HCT116 (cell line): ENCODE measurements at regions not wholly inside any gene's neighbourhood (a gene's known extent, or its start where the extent isn't known, plus 50 kb on each side); places are given as distances from the start of the nearest gene placed in this dataset.

Experiments
- ATAC-seq: fragments of 200-7000 bp; cut with Tn5 transposase; 2 replicates; pipeline ENCODE4 v1.9.1; 2020; ENCODE audit warnings: mild to moderate bottlenecking, moderate library complexity
- BruUV-seq: library from RNA; stranded (reverse); fragments of 400-500 nt; replicated peaks from 2 replicates; lab custom pipeline; 2021; lab: Mats Ljungman, UMichigan
- CTCF ChIA-PET: fragments of 300-600 bp; sonication (Branson Sonifier 250); formaldehyde crosslinking; loops from one replicate; lab custom pipeline; 2021; ENCODE audit warnings: antibody characterized with exemption; lab: Charles Lee
- POLR2A ChIA-PET: fragments of 300-600, 350-600 bp; sonication (Branson Sonifier 250); formaldehyde crosslinking; loops from one replicate; lab custom pipeline; 2021; ENCODE audit warnings: antibody characterized with exemption; lab: Charles Lee
- RAD21 ChIA-PET, 2 experiments: fragments of 300-600 bp; sonication (Branson Sonifier 250); formaldehyde crosslinking; loops; one replicate each; lab custom pipeline; 2023; ENCODE audit warnings: low total read pairs in 2 of 2; ENCODE audit not compliant: uncharacterized antibody in 2 of 2, unreplicated experiment in 2 of 2, low non-redundant PET in 1 of 2; lab: Charles Lee
- DNase-seq: peaks from one replicate; pipeline ENCODE4 v3.0.0-alpha.2; 2010; ENCODE audit warnings: low read depth, low spot score
- H2AFZ ChIP-seq: fragments of 200-600 bp; shearing (Covaris generic), sonication (generic); 2 replicates; pipeline ENCODE4 v1.6.1; 2017; ENCODE audit warnings: low read depth, mixed run types, mixed read lengths, antibody characterized with exemption, low read length; ENCODE audit not compliant: poor library complexity, severe bottlenecking
- H3K27ac ChIP-seq: 2 replicates; pipeline ENCODE4 v1.5.1; 2012; ENCODE audit warnings: low read depth, low read length
- H3K27me3 ChIP-seq: fragments of 200-600 bp; sonication (generic); 2 replicates; pipeline ENCODE4 v1.6.1; 2016; ENCODE audit warnings: mixed run types, low read length, mixed read lengths; ENCODE audit not compliant: insufficient read depth
- H3K36me3 ChIP-seq, 2 experiments: fragments of 200-500 bp in 1 of 2; fragments of 200-600 bp in 1 of 2; sonication (Bioruptor generic) in 1 of 2; sonication (generic) in 1 of 2; 2 replicates each; pipeline versions ENCODE4 v1.5.1 to v1.6.1; 2014 to 2016; ENCODE audit warnings: low read length in 2 of 2, inconsistent platforms in 1 of 2, mixed read lengths in 1 of 2, mixed run types in 1 of 2; ENCODE audit not compliant: insufficient read depth in 2 of 2, control insufficient read depth in 1 of 2
- H3K4me1 ChIP-seq, 2 experiments: fragments of 200-600 bp in 1 of 2; sonication (generic) in 1 of 2; 2 replicates each; pipeline versions ENCODE4 v1.5.1 to v1.6.1; 2012 to 2017; ENCODE audit warnings: low read length in 2 of 2, inconsistent platforms in 1 of 2, mild to moderate bottlenecking in 1 of 2, mixed read lengths in 1 of 2, mixed run types in 1 of 2, moderate library complexity in 1 of 2; ENCODE audit not compliant: insufficient read depth in 2 of 2, control insufficient read depth in 1 of 2
- H3K4me2 ChIP-seq: fragments of 200-600 bp; sonication (generic); 2 replicates; pipeline ENCODE4 v1.6.1; 2017; ENCODE audit warnings: mixed run types, low read length, mixed read lengths
- H3K4me3 ChIP-seq, 2 experiments: fragments of 200-600 bp in 1 of 2; sonication (generic) in 1 of 2; replicated peaks in 1 of 2; 2 replicates each; pipeline ENCODE4 v1.5.1; 2011 to 2016; ENCODE audit warnings: low read length in 2 of 2, control low read depth in 1 of 2, low read depth in 1 of 2, mild to moderate bottlenecking in 1 of 2, mixed read lengths in 1 of 2, mixed run types in 1 of 2
- H3K79me2 ChIP-seq: fragments of 200-600 bp; sonication (generic); 2 replicates; pipeline ENCODE4 v1.6.1; 2017; ENCODE audit warnings: mild to moderate bottlenecking, mixed run types, low read length, moderate library complexity, mixed read lengths; ENCODE audit not compliant: insufficient read depth
- H3K9ac ChIP-seq: fragments of 200-600 bp; sonication (generic); 2 replicates; pipeline ENCODE4 v1.6.1; 2016; ENCODE audit warnings: low read length, mixed read lengths
- H3K9me2 ChIP-seq: fragments of 200-600 bp; sonication (generic), shearing (Covaris generic); 2 replicates; pipeline ENCODE4 v1.6.1; 2017; ENCODE audit warnings: mixed run types, mild to moderate bottlenecking, moderate library complexity; ENCODE audit not compliant: insufficient read depth
- H3K9me3 ChIP-seq, 2 experiments: fragments of 200-500 bp in 1 of 2; fragments of 200-600 bp in 1 of 2; sonication (Bioruptor generic) in 1 of 2; sonication (generic) in 1 of 2; 2 replicates each; pipeline ENCODE4 v1.6.1; 2014 to 2017; ENCODE audit warnings: low read length in 2 of 2, mixed read lengths in 2 of 2, inconsistent platforms in 1 of 2, low read depth in 1 of 2, mild to moderate bottlenecking in 1 of 2, mixed run types in 1 of 2, moderate library complexity in 1 of 2; ENCODE audit not compliant: control insufficient read depth in 1 of 2, insufficient read depth in 1 of 2
- H4K20me1 ChIP-seq: fragments of 200-600 bp; sonication (generic), shearing (Covaris generic); 2 replicates; pipeline ENCODE4 v1.6.1; 2017; ENCODE audit warnings: mixed run types, mild to moderate bottlenecking, moderate library complexity; ENCODE audit not compliant: insufficient read depth
- CTCF ChIP-seq, 3 experiments: fragments of 200-600 bp in 1 of 3; sonication (generic) in 1 of 3; IDR thresholded peaks in 2 of 3; conservative IDR thresholded peaks in 1 of 3; 2 replicates each; pipeline ENCODE4 v1.5.1; 2012 to 2017; ENCODE audit warnings: low read depth in 2 of 3, low read length in 2 of 3, antibody characterized with exemption in 1 of 3, borderline replicate concordance in 1 of 3, control low read depth in 1 of 3, mild to moderate bottlenecking in 1 of 3, mixed read lengths in 1 of 3, mixed run types in 1 of 3, moderate library complexity in 1 of 3; ENCODE audit not compliant: insufficient read depth in 1 of 3
- EZH2 ChIP-seq: fragments of 200-600 bp; sonication (generic); IDR thresholded peaks from 2 replicates; pipeline ENCODE4 v1.6.1; 2017; ENCODE audit warnings: antibody characterized with exemption, mixed run types
- FOSL1 ChIP-seq: IDR thresholded peaks from 2 replicates; pipeline ENCODE4 v1.6.1; 2012; ENCODE audit warnings: low read depth
- SP1 ChIP-seq: IDR thresholded peaks from 2 replicates; pipeline ENCODE4 v1.6.1; 2012; ENCODE audit warnings: low read depth
- SRF ChIP-seq: IDR thresholded peaks from 2 replicates; pipeline ENCODE4 v1.6.1; 2012; ENCODE audit warnings: low read depth
- TCF7L2 ChIP-seq: IDR thresholded peaks from 2 replicates; pipeline ENCODE4 v1.7.0; 2011; ENCODE audit warnings: borderline replicate concordance, inconsistent platforms; ENCODE audit not compliant: insufficient read depth, insufficient read length; ENCODE audit errors: extremely low read depth
- intact Hi-C: fragments of 100-400 bp; cut with micrococcal nuclease; formaldehyde crosslinking; loops from 2 replicates; pipeline ENCODE4 v1.10.0; 2022
- TF ChIP-seq, protein P1 (sequence below): IDR thresholded peaks from 2 replicates; pipeline ENCODE4 v1.6.1; 2012; ENCODE audit warnings: low read depth

DNA sequence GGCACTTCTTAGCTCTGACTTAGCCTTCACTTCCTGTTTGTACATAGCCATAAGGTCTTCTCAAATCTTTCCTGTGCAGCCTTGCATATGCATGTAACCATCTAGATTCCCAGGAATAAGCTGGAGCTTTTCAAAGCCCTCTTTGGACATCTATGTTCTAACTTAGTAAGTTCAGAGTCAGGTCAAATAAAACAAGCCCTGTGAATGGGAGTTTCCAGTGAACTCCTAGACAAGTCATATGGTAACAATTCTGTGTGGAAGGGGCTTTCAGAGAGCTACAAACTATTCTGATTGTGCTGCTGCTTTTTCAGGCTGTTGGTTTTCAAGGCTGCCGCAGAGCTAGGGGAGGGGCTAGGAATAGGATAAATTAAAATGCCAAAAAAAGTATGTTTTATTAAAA is 208.4 kb upstream of the AKR1E2 start:
- BruUV-seq = no TSS peak
- H3K9me2 ChIP-seq = no peaks in the 10 kb centered on the region
- intact Hi-C loops = no loop called here
- no peak for TF ChIP-seq FOSL1
- TF ChIP-seq SP1 = no peak
- no peak for TF ChIP-seq TCF7L2
- TF ChIP-seq CTCF (IDR thresholded peaks at IDR 0.05 in 2 of 3, conservative IDR thresholded peaks at IDR 0.05 in 1 of 3; ENCODE audit: borderline replicate concordance in 1 of 3, insufficient read depth in 1 of 3, low read depth in 2 of 3, low read length in 2 of 3) = no peak
- TF ChIP-seq EZH2 = no peak
- TF ChIP-seq, all 23 proteins: peak for 0
- CTCF ChIA-PET = no interaction called here
- H2AFZ ChIP-seq = no peak overlapping the region
- H3K79me2 ChIP-seq = no peaks in the 10 kb centered on the region
- H4K20me1 ChIP-seq = no peaks in the 10 kb centered on the region
- POLR2A ChIA-PET = no interaction called here
- no peaks in the 10 kb centered on the region for H3K4me1 ChIP-seq
- H3K4me2 ChIP-seq = no peak overlapping the region
- no peaks in the 10 kb centered on the region for H3K36me3 ChIP-seq
- DNase-seq = no peak
- RAD21 ChIA-PET = no interaction called here
- no peak overlapping the region for H3K27ac ChIP-seq
- H3K9me3 ChIP-seq = no peaks in the 10 kb centered on the region
- no peak for ATAC-seq
- no peak overlapping the region for H3K9ac ChIP-seq
- H3K27me3 ChIP-seq = no peaks in the 10 kb centered on the region
- no peak overlapping the region for H3K4me3 ChIP-seq

DNA sequence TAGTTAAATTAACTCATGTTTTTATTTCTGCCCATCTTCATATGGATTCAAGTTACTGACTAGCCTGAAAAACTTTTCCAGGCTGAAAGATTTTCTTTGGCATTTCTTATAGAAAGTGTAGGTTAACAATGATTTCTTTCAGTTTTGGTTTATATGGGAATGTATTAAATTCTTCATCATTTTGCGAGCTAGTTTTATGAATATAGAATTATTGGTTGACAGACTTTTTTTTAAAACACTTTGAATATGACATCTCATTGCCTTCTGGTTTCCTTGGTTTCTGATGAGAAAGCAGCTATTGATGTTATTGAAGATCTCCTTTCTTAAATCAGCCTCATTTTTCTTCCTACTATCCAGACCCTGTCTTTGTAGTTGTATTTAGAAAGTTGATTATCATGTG is 211.0 kb upstream of the AKR1E2 start:
- no peak for TF ChIP-seq SRF
- TF ChIP-seq, protein P1, sequence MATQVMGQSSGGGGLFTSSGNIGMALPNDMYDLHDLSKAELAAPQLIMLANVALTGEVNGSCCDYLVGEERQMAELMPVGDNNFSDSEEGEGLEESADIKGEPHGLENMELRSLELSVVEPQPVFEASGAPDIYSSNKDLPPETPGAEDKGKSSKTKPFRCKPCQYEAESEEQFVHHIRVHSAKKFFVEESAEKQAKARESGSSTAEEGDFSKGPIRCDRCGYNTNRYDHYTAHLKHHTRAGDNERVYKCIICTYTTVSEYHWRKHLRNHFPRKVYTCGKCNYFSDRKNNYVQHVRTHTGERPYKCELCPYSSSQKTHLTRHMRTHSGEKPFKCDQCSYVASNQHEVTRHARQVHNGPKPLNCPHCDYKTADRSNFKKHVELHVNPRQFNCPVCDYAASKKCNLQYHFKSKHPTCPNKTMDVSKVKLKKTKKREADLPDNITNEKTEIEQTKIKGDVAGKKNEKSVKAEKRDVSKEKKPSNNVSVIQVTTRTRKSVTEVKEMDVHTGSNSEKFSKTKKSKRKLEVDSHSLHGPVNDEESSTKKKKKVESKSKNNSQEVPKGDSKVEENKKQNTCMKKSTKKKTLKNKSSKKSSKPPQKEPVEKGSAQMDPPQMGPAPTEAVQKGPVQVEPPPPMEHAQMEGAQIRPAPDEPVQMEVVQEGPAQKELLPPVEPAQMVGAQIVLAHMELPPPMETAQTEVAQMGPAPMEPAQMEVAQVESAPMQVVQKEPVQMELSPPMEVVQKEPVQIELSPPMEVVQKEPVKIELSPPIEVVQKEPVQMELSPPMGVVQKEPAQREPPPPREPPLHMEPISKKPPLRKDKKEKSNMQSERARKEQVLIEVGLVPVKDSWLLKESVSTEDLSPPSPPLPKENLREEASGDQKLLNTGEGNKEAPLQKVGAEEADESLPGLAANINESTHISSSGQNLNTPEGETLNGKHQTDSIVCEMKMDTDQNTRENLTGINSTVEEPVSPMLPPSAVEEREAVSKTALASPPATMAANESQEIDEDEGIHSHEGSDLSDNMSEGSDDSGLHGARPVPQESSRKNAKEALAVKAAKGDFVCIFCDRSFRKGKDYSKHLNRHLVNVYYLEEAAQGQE = no peak
- Histone ChIP-seq H4K20me1 (no peaks in the 10 kb centered on the region), H3K4me2 (no peak overlapping the region), H3K4me1 (no peaks in the 10 kb centered on the region), H3K36me3 (no peaks in the 10 kb centered on the region), H3K9me3 (no peaks in the 10 kb centered on the region), H3K27me3 (no peaks in the 10 kb centered on the region), H2AFZ (no peak overlapping the region), H3K27ac (no peak overlapping the region), H3K9ac (no peak overlapping the region), H3K79me2 (no peaks in the 10 kb centered on the region), H3K9me2 (no peaks in the 10 kb centered on the region), H3K4me3 (no peak overlapping the region)
- ATAC-seq = no peak
- no TSS peak for BruUV-seq
- ChIA-PET CTCF (no interaction called here), RAD21 (no interaction called here), POLR2A (no interaction called here)
- DNase-seq = no peak
- intact Hi-C loops = no loop called here
